Testis (tissue), 2 donors: ENCODE measurements at regions not wholly inside any gene's neighbourhood (a gene's known extent, or its start where the extent isn't known, plus 50 kb on each side); places are given as distances from the start of the nearest gene placed in this dataset.

Experiments
- DNase-seq: peaks from one replicate; pipeline ENCODE4 v3.0.0-alpha.2; 2019
- H3K27ac ChIP-seq, 2 donors: fragments of 200-600 bp; sonication (generic); one replicate each; pipeline ENCODE4 v1.5.1; 2019
- H3K27me3 ChIP-seq: fragments of 200-600 bp; sonication (generic); one replicate; pipeline ENCODE4 v1.5.1; 2019
- H3K36me3 ChIP-seq: fragments of 200-600 bp; sonication (generic); one replicate; pipeline ENCODE4 v1.5.1; 2017; ENCODE audit warnings: low read depth; ENCODE audit errors: missing control alignments
- H3K4me1 ChIP-seq: fragments of 200-600 bp; sonication (generic); one replicate; pipeline ENCODE4 v1.5.1; 2019
- H3K4me3 ChIP-seq, 2 donors: fragments of 200-600 bp; sonication (generic); one replicate each; pipeline ENCODE4 v1.5.1; 2017 to 2019
- H3K9me3 ChIP-seq: fragments of 200-600 bp; sonication (generic); one replicate; pipeline ENCODE4 v1.5.1; 2017
- POLR2A ChIP-seq: fragments of 450-650 bp; IDR thresholded peaks from one replicate; pipeline ENCODE4 v1.6.1; 2017; ENCODE audit warnings: antibody characterized with exemption, mild to moderate bottlenecking, moderate library complexity
- WGBS, 2 donors: methylation state at CpG; one replicate each; pipeline ENCODE4 v1.1.5; 2018; 5-methylcytosine and 5-hydroxymethylcytosine counted together
- intact Hi-C: fragments of 100-400 bp; cut with DNase I; formaldehyde crosslinking; loops from one replicate; pipeline ENCODE4 v1.15.1; 2023; ENCODE audit warnings: low total_unique reads
- TF ChIP-seq, protein P1 (sequence below), 3 experiments: fragments of 450-650 bp in 2 of 3; fragments of 200-600 bp in 1 of 3; sonication (generic) in 1 of 3; IDR thresholded peaks; one replicate each; pipeline ENCODE4 v1.5.1; 2016 to 2019; ENCODE audit warnings: antibody characterized with exemption in 3 of 3, mild to moderate bottlenecking in 2 of 3, moderate library complexity in 1 of 3

DNA sequence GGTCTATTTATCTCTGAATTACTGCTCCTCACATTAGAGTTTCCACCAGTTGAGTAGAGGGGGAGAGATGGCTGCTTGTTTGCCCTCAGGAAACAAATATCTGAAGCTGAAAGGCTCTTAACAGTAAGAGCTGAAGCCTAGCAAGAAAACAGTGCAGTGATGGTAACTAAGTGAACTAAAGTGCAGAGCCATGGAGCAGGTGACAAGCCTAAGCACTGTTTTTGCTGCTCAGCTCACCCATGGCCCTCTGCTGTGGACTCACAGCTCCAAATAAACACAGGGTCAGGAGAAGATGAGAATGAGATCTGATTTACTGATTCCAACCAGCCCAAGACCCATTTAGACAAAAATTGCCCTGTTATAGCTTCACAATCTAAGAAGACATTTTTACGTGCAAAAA is 118.4 kb downstream of the ETAA1 start:
- no peaks in the 10 kb centered on the region for H3K36me3 ChIP-seq
- DNase-seq: no peak
- H3K27me3 ChIP-seq: no peaks in the 10 kb centered on the region
- 80 to 83% methylated on average over 1 of the region's 1 CpG for WGBS, 2 donors
- no peak overlapping the region for H3K27ac ChIP-seq
- intact Hi-C loops: no loop called here
- no peaks in the 10 kb centered on the region for H3K9me3 ChIP-seq
- TF ChIP-seq POLR2A: no peak
- TF ChIP-seq, protein P1, sequence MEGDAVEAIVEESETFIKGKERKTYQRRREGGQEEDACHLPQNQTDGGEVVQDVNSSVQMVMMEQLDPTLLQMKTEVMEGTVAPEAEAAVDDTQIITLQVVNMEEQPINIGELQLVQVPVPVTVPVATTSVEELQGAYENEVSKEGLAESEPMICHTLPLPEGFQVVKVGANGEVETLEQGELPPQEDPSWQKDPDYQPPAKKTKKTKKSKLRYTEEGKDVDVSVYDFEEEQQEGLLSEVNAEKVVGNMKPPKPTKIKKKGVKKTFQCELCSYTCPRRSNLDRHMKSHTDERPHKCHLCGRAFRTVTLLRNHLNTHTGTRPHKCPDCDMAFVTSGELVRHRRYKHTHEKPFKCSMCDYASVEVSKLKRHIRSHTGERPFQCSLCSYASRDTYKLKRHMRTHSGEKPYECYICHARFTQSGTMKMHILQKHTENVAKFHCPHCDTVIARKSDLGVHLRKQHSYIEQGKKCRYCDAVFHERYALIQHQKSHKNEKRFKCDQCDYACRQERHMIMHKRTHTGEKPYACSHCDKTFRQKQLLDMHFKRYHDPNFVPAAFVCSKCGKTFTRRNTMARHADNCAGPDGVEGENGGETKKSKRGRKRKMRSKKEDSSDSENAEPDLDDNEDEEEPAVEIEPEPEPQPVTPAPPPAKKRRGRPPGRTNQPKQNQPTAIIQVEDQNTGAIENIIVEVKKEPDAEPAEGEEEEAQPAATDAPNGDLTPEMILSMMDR (IDR thresholded peaks at IDR 0.05): no peak
- H3K4me1 ChIP-seq: no peaks in the 10 kb centered on the region
- H3K4me3 ChIP-seq: no peak overlapping the region

DNA sequence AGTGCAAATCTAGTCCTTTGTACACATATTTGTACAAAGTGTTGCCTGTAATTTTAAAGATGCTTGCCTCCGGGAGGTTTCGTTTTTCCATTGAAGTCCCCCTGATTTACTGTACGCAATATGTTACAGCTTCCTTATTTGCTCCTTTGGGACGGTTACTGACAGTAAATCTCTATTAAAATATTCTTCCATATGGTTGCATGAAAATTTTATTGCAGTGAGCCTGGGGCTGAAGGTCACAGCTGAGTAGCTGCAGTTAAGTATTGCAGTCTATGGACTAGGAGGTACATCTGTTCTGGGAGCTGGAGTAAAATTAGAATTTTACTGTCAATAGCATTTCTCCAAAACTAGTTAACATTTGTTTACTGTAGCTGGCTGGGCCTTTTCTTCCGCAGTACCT is 119.2 kb downstream of the ETAA1 start:
- H3K27ac ChIP-seq: no peak overlapping the region
- H3K9me3 ChIP-seq: no peaks in the 10 kb centered on the region
- intact Hi-C loops: no loop called here
- H3K27me3 ChIP-seq: no peaks in the 10 kb centered on the region
- WGBS, 2 donors: 60 to 64% methylated on average over 5 of the region's 5 CpGs
- H3K36me3 ChIP-seq: no peaks in the 10 kb centered on the region
- TF ChIP-seq, protein P1 (IDR thresholded peaks at IDR 0.05): no peak
- TF ChIP-seq POLR2A: no peak
- no peaks in the 10 kb centered on the region for H3K4me1 ChIP-seq
- no peak for DNase-seq
- no peak overlapping the region for H3K4me3 ChIP-seq

DNA sequence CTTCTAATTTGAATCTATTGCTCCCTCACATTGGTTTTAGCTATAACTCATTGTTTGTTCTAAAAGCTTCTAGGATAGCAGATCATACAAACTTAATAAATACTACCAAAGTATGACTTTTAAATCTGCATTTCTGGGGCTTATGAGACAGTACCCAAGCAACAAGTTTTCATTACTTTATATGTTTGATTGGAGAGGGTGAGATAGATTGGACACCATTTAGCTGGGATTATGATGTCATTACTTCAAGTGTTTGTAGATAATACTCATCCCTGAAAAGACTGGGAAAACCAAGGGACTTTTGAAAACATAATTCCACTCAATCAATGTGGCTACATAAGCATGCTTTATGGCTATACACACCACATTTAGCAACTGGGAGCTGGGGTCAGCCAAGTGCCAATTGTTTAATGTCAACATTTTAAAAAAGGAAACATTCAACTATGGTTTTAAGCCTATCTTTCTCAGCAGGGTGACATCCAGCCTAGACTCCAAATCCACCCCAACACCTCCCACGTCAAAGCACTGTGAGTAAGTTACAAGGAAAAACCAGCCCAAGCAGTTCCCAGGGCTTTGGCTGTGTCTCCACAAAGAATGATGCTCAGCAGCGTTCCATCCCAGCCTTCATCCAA is 119.9 kb downstream of the ETAA1 start:
- Histone ChIP-seq H3K4me3 (no peak overlapping the region), H3K27me3 (no peaks in the 10 kb centered on the region), H3K27ac (no peak overlapping the region), H3K36me3 (no peaks in the 10 kb centered on the region), H3K4me1 (no peaks in the 10 kb centered on the region), H3K9me3 (no peaks in the 10 kb centered on the region)
- DNase-seq: no peak
- intact Hi-C loops: no loop called here
- WGBS, 2 donors: 93 to 96% methylated on average over 2 of the region's 2 CpGs
- TF ChIP-seq, protein P1 (IDR thresholded peaks at IDR 0.05): no peak
- TF ChIP-seq POLR2A: no peak

DNA sequence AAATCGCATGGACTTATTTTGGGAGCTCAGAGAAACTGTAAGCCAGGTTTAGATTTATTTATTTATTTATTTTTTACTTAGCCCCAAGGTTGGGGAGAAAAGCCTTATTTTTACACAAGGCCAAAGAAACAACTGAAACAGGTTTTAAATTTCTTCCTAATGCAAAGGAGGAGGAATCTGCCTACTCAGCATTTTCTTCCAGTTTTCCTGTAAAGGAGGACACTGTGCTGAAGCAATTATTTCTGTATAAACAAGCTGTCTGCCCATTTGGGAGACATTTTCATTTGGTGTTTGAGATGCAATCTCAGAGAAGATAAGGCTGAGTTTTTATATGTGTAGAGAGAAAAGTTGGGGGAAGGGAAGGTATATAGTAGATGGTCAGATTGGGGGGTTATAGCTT is 125.0 kb downstream of the ETAA1 start:
- intact Hi-C loops: no loop called here
- WGBS, 2 donors: 81 to 95% methylated on average over 1 of the region's 1 CpG
- H3K4me3 ChIP-seq: no peak overlapping the region
- H3K4me1 ChIP-seq: no peaks in the 10 kb centered on the region
- no peak for TF ChIP-seq POLR2A
- TF ChIP-seq, protein P1 (IDR thresholded peaks at IDR 0.05): no peak
- no peaks in the 10 kb centered on the region for H3K9me3 ChIP-seq
- no peak for DNase-seq
- no peaks in the 10 kb centered on the region for H3K36me3 ChIP-seq
- H3K27ac ChIP-seq: no peak overlapping the region
- no peaks in the 10 kb centered on the region for H3K27me3 ChIP-seq

DNA sequence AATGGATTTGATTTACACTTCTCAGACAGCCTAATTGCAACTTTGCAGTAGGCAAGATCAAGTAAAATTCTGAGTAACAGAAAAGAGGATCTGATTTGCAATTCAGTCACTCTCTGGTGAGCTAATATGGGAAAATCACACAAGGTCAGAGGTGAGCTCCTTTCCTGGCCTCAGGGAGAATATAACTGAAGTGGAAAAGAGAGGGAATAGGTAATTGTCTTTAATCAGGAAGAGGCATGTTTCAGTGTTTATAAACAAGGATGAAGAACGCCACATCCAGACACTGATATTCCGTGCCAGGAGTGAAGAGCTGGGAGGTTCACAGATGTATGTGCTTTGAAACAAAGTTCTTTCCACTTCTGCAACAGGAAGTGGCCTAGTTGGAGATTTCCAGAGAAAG is 127.1 kb downstream of the ETAA1 start:
- H3K36me3 ChIP-seq: no peaks in the 10 kb centered on the region
- no peak for DNase-seq
- H3K27me3 ChIP-seq: no peaks in the 10 kb centered on the region
- no peak overlapping the region for H3K4me3 ChIP-seq
- intact Hi-C loops: no loop called here
- H3K4me1 ChIP-seq: no peaks in the 10 kb centered on the region
- H3K9me3 ChIP-seq: no peaks in the 10 kb centered on the region
- TF ChIP-seq POLR2A: no peak
- TF ChIP-seq, protein P1 (IDR thresholded peaks at IDR 0.05): no peak
- H3K27ac ChIP-seq: no peak overlapping the region
- WGBS, 2 donors: 57 to 61% methylated on average over 2 of the region's 2 CpGs
